ENCODE measurements at regions not wholly inside any gene's neighbourhood (a gene's known extent, or its start where the extent isn't known, plus 50 kb on each side); places are given as distances from the start of the nearest gene placed in this dataset.

- TF ChIP-seq MAX (IDR thresholded peaks at IDR 0.05) (no peak), CTCF (IDR thresholded peaks at IDR 0.05) (no peak), HOXB5 (CRISPR knock-in tag; IDR thresholded peaks at IDR 0.05) (no peak)
These were observed 91.0 kb upstream of the GPR26 start for GRCh38 chr10:123575105-123575504.
